Pancreas (tissue), 10 donors: ENCODE measurements at regions not wholly inside any gene's neighbourhood (a gene's known extent, or its start where the extent isn't known, plus 50 kb on each side); places are given as distances from the start of the nearest gene placed in this dataset.
"Not testable (repeated sequence)": the region's sequence is repeated elsewhere in the genome, so short reads cannot be mapped to it uniquely, and the experiment has no call there.

ENCODE experiments used
- ATAC-seq, 4 donors: fragments of 200-7000 bp; cut with Tn5 transposase; one replicate each; pipeline versions ENCODE4 v1.8.0 to v1.9.1; 2020; ENCODE audit warnings: mild to moderate bottlenecking in 4 of 4, moderate library complexity in 4 of 4
- DNase-seq, 6 donors: peaks; one replicate each; pipeline ENCODE4 v3.0.0-alpha.2; 2020
- FAIRE-seq: peaks from 2 replicates; lab custom pipeline; 2012; peaks lifted over from hg19 to GRCh38; lab: Jason Lieb, UNC
- H3K27ac ChIP-seq, 4 donors: fragments of 200-600 bp; sonication (generic); 1 replicate in 3 of 4; 2 replicates in 1 of 4; pipeline versions ENCODE4 v1.5.0 to v1.8.0; 2020
- H3K27me3 ChIP-seq, 4 donors: fragments of 200-600 bp; one replicate each; pipeline ENCODE4 v1.8.0; 2021
- H3K36me3 ChIP-seq, 3 donors: fragments of 200-600 bp; sonication (generic) in 1 of 3; one replicate each; pipeline versions ENCODE4 v1.5.0 to v1.8.0; 2020 to 2021
- H3K4me1 ChIP-seq, 3 donors: fragments of 200-600 bp; one replicate each; pipeline ENCODE4 v1.8.0; 2021
- H3K4me3 ChIP-seq, 4 donors: fragments of 200-600 bp; sonication (generic) in 2 of 4; one replicate each; pipeline versions ENCODE4 v1.5.0 to v1.8.0; 2020 to 2021
- H3K9me3 ChIP-seq, 4 donors: fragments of 200-600 bp; one replicate each; pipeline ENCODE4 v1.8.0; 2021
- CTCF ChIP-seq, 4 donors: fragments of 200-600 bp; sonication (generic) in 3 of 4; IDR thresholded peaks; one replicate each; pipeline versions ENCODE4 v1.5.0 to v1.8.0; 2021; ENCODE audit warnings: antibody characterized with exemption in 4 of 4
- WGBS, 2 donors: extraction: QIAGEN DNeasy Blood & Tissue Kit; methylation state at CpG; one replicate each; pipeline ENCODE4 v1.1.7; 2013; 5-methylcytosine and 5-hydroxymethylcytosine counted together
- intact Hi-C, 3 donors: fragments of 100-400 bp; cut with DNase I; formaldehyde crosslinking; loops; one replicate each; pipeline versions ENCODE4 v1.11.1 to v1.14.2; 2022
- donor health status: healthy with polysubstance abuse.
- donor health status: DM: no; HTN: no; CAD: no; lungs with moderate emphysema.
- donor health status: DM: no; HTN: no; CAD: no.
- donor health status: control.
- donor health status: control.
- donor health status: Bipolar disorder and iron deficiency.
- donor health status: DM: yes; HTN: yes; CAD: no.
- donor health status: DM: no; HTN: no; CAD: no.
- donor health status: DM: no; HTN: no; CAD: no.
- donor health status: DM: yes; HTN: yes; CAD: no.

- intact Hi-C loops, result no loop called here
- DNase-seq, result no peak
- WGBS, 2 donors, result 89 to 90% methylated on average over 6 of the region's 6 CpGs
- Histone ChIP-seq H3K36me3 (no peaks in the 10 kb centered on the region), H3K4me1 (peaks cover 0 to 7% (median 0%) of the 10 kb centered on the region in 3 donors), H3K27me3 (no peaks in the 10 kb centered on the region), H3K4me3 (no peak overlapping the region), H3K27ac (no peak overlapping the region), H3K9me3 (no peaks in the 10 kb centered on the region)
- no peak for ATAC-seq
- TF ChIP-seq CTCF (IDR thresholded peaks at IDR 0.05), result no peak
- no peak for FAIRE-seq
Measured at GRCh38 chr5:143593723-143594122, 190.2 kb upstream of the NR3C1 start.

GRCh38 chr5:143592648-143593047, 189.2 kb upstream of the NR3C1 start:
- no peak for TF ChIP-seq CTCF (IDR thresholded peaks at IDR 0.05)
- H3K9me3 ChIP-seq, result no peaks in the 10 kb centered on the region
- H3K27ac ChIP-seq, result no peak overlapping the region
- intact Hi-C loops, result no loop called here
- DNase-seq, result no peak
- H3K4me1 ChIP-seq, result peaks cover 0 to 7% (median 0%) of the 10 kb centered on the region in 3 donors
- peak in 1 of 4 donors; percentile 19 for ATAC-seq
- H3K4me3 ChIP-seq, result no peak overlapping the region
- H3K36me3 ChIP-seq, result no peaks in the 10 kb centered on the region
- H3K27me3 ChIP-seq, result no peaks in the 10 kb centered on the region
- no peak for FAIRE-seq
- WGBS, 2 donors, result 66 to 72% methylated on average over 4 of the region's 4 CpGs

- ATAC-seq (no peak), DNase-seq (no peak), FAIRE-seq (no peak)
- no peaks in the 10 kb centered on the region for H3K27me3 ChIP-seq
- H3K4me1 ChIP-seq, result no peaks in the 10 kb centered on the region
- no peaks in the 10 kb centered on the region for H3K36me3 ChIP-seq
- H3K4me3 ChIP-seq, result no peak overlapping the region
- 61 to 65% methylated on average over 7 of the region's 7 CpGs for WGBS, 2 donors
- TF ChIP-seq CTCF (IDR thresholded peaks at IDR 0.05), result no peak
- intact Hi-C loops, result no loop called here
- H3K9me3 ChIP-seq, result no peaks in the 10 kb centered on the region
- H3K27ac ChIP-seq, result no peak overlapping the region
Measured at GRCh38 chr5:143588933-143589662, 185.6 kb upstream of the NR3C1 start.

GRCh38 chr5:143588121-143588520, 184.6 kb upstream of the NR3C1 start:
- ATAC-seq, H3K4me1 ChIP-seq, H3K9me3 ChIP-seq, H3K27ac ChIP-seq, intact Hi-C loops, H3K4me3 ChIP-seq, H3K36me3 ChIP-seq, DNase-seq, H3K27me3 ChIP-seq, FAIRE-seq: not testable (repeated sequence)
- WGBS, 2 donors, result 73 to 94% methylated on average over 3 of the region's 3 CpGs

- no peak for FAIRE-seq
- DNase-seq, result no peak
- no peak for ATAC-seq
- H3K27me3 ChIP-seq, result no peaks in the 10 kb centered on the region
- H3K4me3 ChIP-seq, result no peak overlapping the region
- H3K36me3 ChIP-seq, result no peaks in the 10 kb centered on the region
- H3K9me3 ChIP-seq, result no peaks in the 10 kb centered on the region
- H3K4me1 ChIP-seq, result no peaks in the 10 kb centered on the region
- no peak overlapping the region for H3K27ac ChIP-seq
- WGBS, 2 donors, result 61 to 78% methylated on average over 1 of the region's 1 CpG
- TF ChIP-seq CTCF (IDR thresholded peaks at IDR 0.05), result no peak
- intact Hi-C loops, result no loop called here
Measured at GRCh38 chr5:143586781-143587362, 183.4 kb upstream of the NR3C1 start.
